ENCODE measurements at regions not wholly inside any gene's neighbourhood (a gene's known extent, or its start where the extent isn't known, plus 50 kb on each side); places are given as distances from the start of the nearest gene placed in this dataset.
"Not testable (repeated sequence)": the region's sequence is repeated elsewhere in the genome, so short reads cannot be mapped to it uniquely, and the experiment has no call there.

GRCh38 chr7:79714081-79714480 is 260.6 kb upstream of the MAGI2 start:
- no peak for DNase-seq (ENCODE audit: low read depth)

GRCh38 chr7:79713276-79713675 is 259.8 kb upstream of the MAGI2 start:
- DNase-seq (ENCODE audit: low read depth) = no peak

GRCh38 chr7:79711660-79712059 is 258.2 kb upstream of the MAGI2 start:
- DNase-seq (ENCODE audit: low read depth) = no peak

DNA sequence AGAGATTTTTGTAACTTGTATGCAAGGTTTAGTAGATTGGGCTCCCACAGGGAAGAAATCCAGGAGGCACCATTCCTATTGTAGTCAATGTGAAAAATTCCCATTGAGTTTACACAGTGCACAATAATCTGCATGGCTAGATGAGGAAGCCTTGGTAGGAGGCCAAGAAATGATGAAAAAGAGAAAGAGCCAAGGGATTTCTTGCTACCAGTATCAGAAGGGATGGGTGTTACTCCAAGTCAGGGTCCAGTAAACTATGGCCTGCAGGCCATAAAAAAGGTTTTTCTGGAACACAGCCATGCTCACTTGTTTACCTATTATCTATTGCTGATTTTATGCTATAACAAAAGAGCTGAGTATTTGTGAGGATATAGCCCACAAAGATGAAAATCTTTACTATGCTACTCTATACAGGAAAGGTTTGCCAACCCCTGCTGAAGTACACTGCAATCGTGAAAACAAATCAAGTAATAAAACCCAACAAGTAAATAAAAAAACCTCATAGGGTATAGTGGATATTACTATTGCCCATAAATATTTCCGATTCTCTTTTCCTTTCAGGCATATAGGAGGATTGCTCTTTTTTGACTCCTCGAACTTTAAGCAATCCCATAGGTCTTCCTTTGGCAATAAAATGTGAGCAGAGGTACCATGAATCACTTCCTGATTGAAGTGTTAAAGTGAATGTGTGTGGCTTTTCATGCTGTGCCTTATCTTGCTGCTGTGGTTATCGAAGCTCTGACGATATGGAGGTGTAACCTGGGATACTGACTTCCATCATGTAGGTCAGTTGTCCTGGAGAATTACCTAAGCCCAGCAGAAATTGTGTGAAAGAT is 256.3 kb upstream of the MAGI2 start:
- DNase-seq (ENCODE audit: low read depth) = peak; percentile 30

- peak; percentile 45 for DNase-seq (ENCODE audit: low read depth)
Observed at GRCh38 chr7:79702116-79702515, 248.6 kb upstream of the MAGI2 start.

- peak; percentile 90 for DNase-seq (ENCODE audit: low read depth)
Observed at GRCh38 chr7:79692015-79692414, 238.5 kb upstream of the MAGI2 start.

- DNase-seq (ENCODE audit: low read depth) = no peak
Observed at GRCh38 chr7:79691074-79691473, 237.6 kb upstream of the MAGI2 start.

GRCh38 chr7:79684384-79684783 is 230.9 kb upstream of the MAGI2 start:
- no peak for DNase-seq (ENCODE audit: low read depth)

DNA sequence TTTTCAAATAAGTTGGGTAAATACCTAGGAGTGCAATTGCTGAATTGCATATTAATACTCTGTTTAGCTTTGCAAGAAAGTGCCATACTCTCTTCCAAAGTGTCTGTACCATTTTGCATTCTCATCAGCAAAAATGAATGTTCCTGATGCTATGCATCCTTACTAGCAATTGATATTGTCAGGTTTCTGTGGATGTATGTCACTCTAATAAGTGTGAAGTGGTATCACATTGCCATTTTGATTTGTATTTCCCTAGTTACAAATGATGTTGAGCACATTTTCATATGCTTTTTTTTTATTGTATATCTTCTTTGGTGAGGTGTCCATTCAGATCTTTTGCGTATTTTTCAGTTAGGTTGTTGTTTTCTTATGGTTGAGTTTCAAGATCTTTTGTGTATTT is 230.4 kb upstream of the MAGI2 start:
- no peak for DNase-seq (ENCODE audit: low read depth)

- DNase-seq (ENCODE audit: low read depth) = no peak
Observed at GRCh38 chr7:79683185-79683890, 229.9 kb upstream of the MAGI2 start.

DNA sequence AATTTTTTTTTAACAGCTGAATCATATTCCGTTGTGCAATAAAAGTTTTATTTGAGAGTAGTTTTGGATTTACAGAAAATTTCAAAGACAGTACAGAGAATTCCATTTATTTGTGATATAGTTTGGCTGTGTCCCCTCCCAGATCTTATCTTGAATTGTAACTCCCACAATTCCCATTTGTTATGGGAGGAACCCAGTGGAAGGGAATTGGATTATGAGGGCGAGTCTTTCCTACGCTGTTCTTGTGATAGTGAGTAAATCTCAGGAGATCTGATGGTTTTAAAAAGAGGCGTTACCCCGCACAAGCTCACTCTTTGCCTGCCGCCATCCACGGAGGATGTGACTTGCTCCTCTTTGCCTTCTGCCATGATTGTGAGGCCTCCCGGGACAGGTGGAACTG is 228.0 kb upstream of the MAGI2 start:
- no peak for DNase-seq (ENCODE audit: low read depth)

- no peak for DNase-seq (ENCODE audit: low read depth)
Observed at GRCh38 chr7:79673969-79674368, 220.5 kb upstream of the MAGI2 start.

GRCh38 chr7:79673421-79673820 is 220.0 kb upstream of the MAGI2 start:
- DNase-seq (ENCODE audit: low read depth) = no peak

GRCh38 chr7:79668292-79668691 is 214.8 kb upstream of the MAGI2 start:
- no peak for DNase-seq (ENCODE audit: low read depth)

DNA sequence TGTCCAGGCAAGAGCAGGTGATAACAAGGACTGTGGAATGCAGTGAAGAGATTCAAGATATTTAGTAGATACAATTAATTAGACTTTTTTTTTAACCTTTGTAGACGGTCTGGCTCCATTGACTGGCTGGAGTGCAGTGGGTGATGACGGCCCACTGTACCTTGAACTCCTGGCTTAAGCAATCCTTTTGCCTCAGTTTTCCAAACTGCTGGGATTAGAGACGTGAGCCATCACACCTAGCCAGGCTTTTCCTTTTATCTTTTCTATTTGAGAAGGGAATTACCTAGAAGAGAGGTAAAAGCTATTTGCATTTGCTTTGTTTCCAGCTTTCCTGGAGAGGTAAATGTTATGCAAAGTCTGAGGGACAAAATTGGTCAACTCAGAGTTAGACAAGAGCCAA is 213.0 kb upstream of the MAGI2 start:
- DNase-seq (ENCODE audit: low read depth) = no peak

GRCh38 chr7:79664884-79665676 is 211.6 kb upstream of the MAGI2 start:
- DNase-seq (ENCODE audit: low read depth) = no peak

DNA sequence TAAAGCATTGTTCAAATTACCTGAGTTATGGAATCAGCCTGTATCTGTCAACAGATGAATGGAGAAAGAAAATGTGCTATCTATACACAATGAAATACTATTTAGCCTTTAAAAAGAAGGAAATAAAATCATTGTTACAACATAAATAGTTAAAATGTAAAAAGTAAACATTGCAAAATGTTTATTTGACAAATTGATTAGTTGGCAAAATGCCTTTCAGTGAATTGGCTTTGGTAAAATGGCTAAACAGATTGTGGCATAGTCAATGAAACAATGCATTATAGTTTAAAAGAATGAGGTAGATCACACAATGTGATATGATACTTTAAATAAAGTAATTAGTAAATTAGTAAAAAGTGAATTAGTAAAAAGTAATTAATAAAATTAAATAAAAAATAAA is 204.8 kb upstream of the MAGI2 start:
- DNase-seq (ENCODE audit: low read depth) = no peak

- peak; percentile 69 for DNase-seq (ENCODE audit: low read depth)
Observed at GRCh38 chr7:79653136-79653631, 199.7 kb upstream of the MAGI2 start.

DNA sequence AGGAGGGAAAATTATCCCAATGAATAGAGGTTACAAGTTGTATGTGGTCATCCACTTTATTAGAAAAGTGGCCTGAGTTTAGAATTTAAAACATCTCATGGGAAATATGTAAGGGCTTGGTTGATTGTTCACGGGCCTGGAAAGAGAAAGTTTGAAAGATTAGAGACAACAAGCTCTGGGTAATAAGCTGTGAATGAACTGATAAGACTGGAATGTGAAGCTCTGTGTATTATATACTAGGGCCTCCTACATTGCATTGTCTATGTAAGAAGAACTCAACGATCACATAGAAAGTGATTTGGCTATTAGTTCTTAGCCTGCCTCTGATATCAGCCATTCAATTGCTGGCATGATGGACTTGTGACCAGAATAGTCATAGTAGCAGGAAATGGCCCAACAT is 199.2 kb upstream of the MAGI2 start:
- DNase-seq (ENCODE audit: low read depth) = no peak

DNA sequence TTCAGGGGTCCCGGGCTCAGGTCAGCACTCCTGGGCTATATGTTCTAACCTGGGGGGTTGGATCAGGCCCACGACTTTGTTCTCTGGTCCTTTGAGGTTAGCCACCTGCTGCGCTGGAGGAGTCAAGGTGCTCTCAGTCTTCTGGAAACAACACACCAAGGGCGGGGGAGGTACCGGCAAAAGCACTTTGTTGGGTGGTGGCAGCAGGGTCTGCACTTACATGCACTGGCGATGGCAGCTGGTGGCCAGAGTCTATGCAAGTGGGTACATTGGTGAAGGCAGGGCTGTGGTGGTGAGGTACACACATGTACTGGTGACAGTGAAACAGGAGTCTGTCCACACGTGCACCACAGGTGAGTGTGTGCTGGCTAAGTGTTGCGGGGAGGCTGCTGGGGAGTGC is 194.2 kb upstream of the MAGI2 start:
- no peak for DNase-seq (ENCODE audit: low read depth)

DNA sequence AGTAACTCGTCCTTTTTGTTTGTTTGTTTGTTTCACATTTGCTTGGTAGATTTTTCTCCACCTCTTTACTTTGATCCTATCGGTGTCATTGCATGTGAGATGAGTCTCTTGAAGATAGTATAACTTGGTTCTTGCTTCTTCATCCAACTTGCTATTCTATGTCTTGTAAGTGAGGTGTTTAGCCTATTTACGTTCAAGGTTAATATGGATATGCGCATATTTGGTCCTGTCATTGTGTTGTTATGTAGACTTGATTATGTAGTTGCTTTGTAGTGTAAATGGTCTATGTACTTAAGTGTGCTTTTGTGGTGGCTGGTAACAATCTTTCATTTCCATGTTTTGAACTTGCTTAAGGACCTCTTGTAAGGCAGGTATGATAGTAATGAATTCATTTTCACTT is 192.8 kb upstream of the MAGI2 start:
- DNase-seq (ENCODE audit: low read depth) = no peak

GRCh38 chr7:79636849-79637248 is 183.4 kb upstream of the MAGI2 start:
- DNase-seq (ENCODE audit: low read depth) = no peak

DNA sequence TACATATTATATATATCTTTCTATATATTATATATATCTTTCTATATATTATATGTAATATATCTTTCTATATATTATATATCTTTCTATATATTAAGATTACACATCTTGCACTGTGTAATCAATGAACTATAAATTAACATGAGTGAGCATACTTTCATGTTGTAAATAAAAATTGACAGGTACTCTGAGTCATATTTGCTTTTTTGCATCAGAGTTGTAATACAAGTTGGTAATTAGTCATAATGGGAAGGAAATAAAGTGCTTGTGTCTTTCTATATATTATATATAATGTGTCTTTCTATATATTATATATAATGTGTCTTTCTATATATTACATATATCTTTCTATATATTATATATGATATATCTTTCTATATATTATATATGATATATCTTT is 172.5 kb upstream of the MAGI2 start:
- not testable (repeated sequence) for DNase-seq (ENCODE audit: low read depth)

Data from ELR (cell line).